Activated CD4-positive, alpha-beta T cell treated with anti-CD3 and anti-CD28 coated beads, Interleukin-2, amount 50 U/mL, for 48 hours (primary cell): ENCODE measurements at regions not wholly inside any gene's neighbourhood (a gene's known extent, or its start where the extent isn't known, plus 50 kb on each side); places are given as distances from the start of the nearest gene placed in this dataset.
"Not testable (repeated sequence)": the region's sequence is repeated elsewhere in the genome, so short reads cannot be mapped to it uniquely, and the experiment has no call there.

Source experiments
- DNase-seq, 2 experiments: peaks; one replicate each; pipeline ENCODE4 v3.0.0-alpha.2; 2020

- no peak for DNase-seq
Observed at GRCh38 chr2:56519806-56520205, 336.0 kb downstream of the CCDC85A start.

- DNase-seq: no peak
Observed at GRCh38 chr2:56522605-56523089, 338.9 kb downstream of the CCDC85A start.

- DNase-seq: no peak
Observed at GRCh38 chr2:56523816-56524215, 340.0 kb downstream of the CCDC85A start.

GRCh38 chr2:56531668-56532420 is 348.1 kb downstream of the CCDC85A start:
- DNase-seq: no peak

GRCh38 chr2:56534321-56534720 is 350.5 kb downstream of the CCDC85A start:
- no peak for DNase-seq

- no peak for DNase-seq
Observed at GRCh38 chr2:56537756-56538155, 354.0 kb downstream of the CCDC85A start.

- DNase-seq: no peak
Observed at GRCh38 chr2:56539618-56540017, 355.8 kb downstream of the CCDC85A start.

- DNase-seq: no peak
Observed at GRCh38 chr2:56540467-56540866, 356.7 kb downstream of the CCDC85A start.

- DNase-seq: no peak
Observed at GRCh38 chr2:56540916-56541315, 357.1 kb downstream of the CCDC85A start.

GRCh38 chr2:56542213-56542612 is 358.4 kb downstream of the CCDC85A start:
- DNase-seq: no peak

GRCh38 chr2:56565143-56565542 is 381.4 kb downstream of the CCDC85A start:
- no peak for DNase-seq

GRCh38 chr2:56571074-56571473 is 387.3 kb downstream of the CCDC85A start:
- no peak for DNase-seq

GRCh38 chr2:56576001-56576400 is 392.2 kb downstream of the CCDC85A start:
- no peak for DNase-seq

- DNase-seq: no peak
Observed at GRCh38 chr2:56580242-56580641, 396.5 kb downstream of the CCDC85A start.

GRCh38 chr2:56582570-56582969 is 398.8 kb downstream of the CCDC85A start:
- DNase-seq: no peak

GRCh38 chr2:56583796-56584315 is 400.1 kb downstream of the CCDC85A start:
- no peak for DNase-seq

- DNase-seq: no peak
Observed at GRCh38 chr2:56587456-56587855, 403.7 kb downstream of the CCDC85A start.

- DNase-seq: no peak
Observed at GRCh38 chr2:56589194-56589593, 405.4 kb downstream of the CCDC85A start.

GRCh38 chr2:56589835-56590234 is 406.0 kb downstream of the CCDC85A start:
- DNase-seq: no peak

GRCh38 chr2:56590611-56591010 is 406.8 kb downstream of the CCDC85A start:
- DNase-seq: no peak

- not testable (repeated sequence) for DNase-seq
Observed at GRCh38 chr2:56606086-56606485, 422.3 kb downstream of the CCDC85A start.

- DNase-seq: no peak
Observed at GRCh38 chr2:56613254-56613653, 429.5 kb downstream of the CCDC85A start.

GRCh38 chr2:56613920-56614319 is 430.1 kb downstream of the CCDC85A start:
- no peak for DNase-seq

- DNase-seq: no peak
Observed at GRCh38 chr2:56615760-56616159, 432.0 kb downstream of the CCDC85A start.

- DNase-seq: no peak
Observed at GRCh38 chr2:56624181-56624580, 440.4 kb downstream of the CCDC85A start.
